Upper lobe of left lung (tissue), 6 donors: ENCODE measurements at regions not wholly inside any gene's neighbourhood (a gene's known extent, or its start where the extent isn't known, plus 50 kb on each side); places are given as distances from the start of the nearest gene placed in this dataset.

Experiments
- ATAC-seq, 2 donors: fragments of 200-7000 bp; cut with Tn5 transposase; one replicate each; pipeline ENCODE4 v1.9.1; 2022; ENCODE audit warnings: mild to moderate bottlenecking in 2 of 2, moderate library complexity in 2 of 2; ENCODE audit not compliant: low FRiP score in 2 of 2
- DNase-seq, 2 donors: peaks; one replicate each; pipeline ENCODE4 v3.0.0-alpha.2; 2019 to 2020
- H3K27ac ChIP-seq, 4 donors: fragments of 200-600 bp; sonication (generic); one replicate each; pipeline ENCODE4 v1.5.1; 2016 to 2019
- H3K27me3 ChIP-seq, 4 donors: fragments of 200-600 bp; sonication (generic); one replicate each; pipeline ENCODE4 v1.5.1; 2017 to 2019
- H3K36me3 ChIP-seq, 4 donors: fragments of 200-600 bp; sonication (generic); one replicate each; pipeline ENCODE4 v1.5.1; 2016 to 2019
- H3K4me1 ChIP-seq, 4 donors: fragments of 200-600 bp; sonication (generic); one replicate each; pipeline ENCODE4 v1.5.1; 2018 to 2019
- H3K4me3 ChIP-seq, 4 donors: fragments of 200-600 bp; sonication (generic); one replicate each; pipeline ENCODE4 v1.5.1; 2017 to 2019; ENCODE audit warnings: mild to moderate bottlenecking in 2 of 4, moderate library complexity in 1 of 4
- H3K9me3 ChIP-seq, 4 donors: fragments of 200-600 bp; sonication (generic); one replicate each; pipeline ENCODE4 v1.5.1; 2018 to 2019
- EP300 ChIP-seq, 4 donors: sonication (generic); formaldehyde crosslinking; IDR thresholded peaks; one replicate each; pipeline ENCODE4 v1.5.1; 2017; ENCODE audit warnings: antibody characterized with exemption in 4 of 4, control low read depth in 2 of 4
- POLR2A ChIP-seq, 4 donors: fragments of 450-650 bp; IDR thresholded peaks; one replicate each; pipeline ENCODE4 v1.5.1; 2016 to 2017; ENCODE audit warnings: antibody characterized with exemption in 4 of 4, mild to moderate bottlenecking in 2 of 4
- POLR2AphosphoS5 ChIP-seq, 2 donors: sonication (generic); formaldehyde crosslinking; IDR thresholded peaks; one replicate each; pipeline ENCODE4 v1.5.1; 2017; ENCODE audit warnings: antibody characterized with exemption in 2 of 2
- WGBS, 2 donors: methylation state at CpG; one replicate each; pipeline ENCODE4 v1.1.5; 2017 to 2018; 5-methylcytosine and 5-hydroxymethylcytosine counted together
- TF ChIP-seq, protein P1 (sequence below), 6 experiments: fragments of 450-650 bp in 4 of 6; fragments of 200-600 bp in 2 of 6; sonication (generic) in 2 of 6; IDR thresholded peaks; one replicate each; pipeline ENCODE4 v1.5.1; 2016 to 2019; ENCODE audit warnings: antibody characterized with exemption in 6 of 6
- donor health status: DM: no; HTN: no; CAD: no; lungs with moderate emphysema.
- donor health status: DM: no; HTN: yes; CAD: no; lungs with severe emphysema.

DNA sequence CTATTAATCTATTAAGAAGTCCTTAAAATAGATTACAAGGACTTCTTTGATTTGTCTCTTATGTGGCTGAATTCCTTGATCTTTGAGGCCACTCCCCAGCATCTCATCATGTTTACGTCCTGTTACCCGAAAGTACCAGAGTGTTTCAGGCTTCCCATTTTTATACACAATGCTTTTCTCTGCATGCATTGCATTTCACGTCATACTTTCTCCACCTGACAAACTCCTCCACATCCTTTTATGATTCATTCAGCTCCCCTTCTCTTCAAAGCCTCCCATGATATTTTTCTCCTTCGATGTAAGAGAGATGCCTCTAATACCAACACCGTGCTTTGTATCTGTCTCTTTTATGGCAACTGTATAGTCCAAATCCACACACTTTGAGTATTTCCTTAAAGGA is 379.0 kb upstream of the CRIM1 start:
- WGBS, 2 donors, result 90 to 92% methylated on average over 5 of the region's 5 CpGs
- Histone ChIP-seq H3K4me1 (peaks cover 0 to 5% (median 0%) of the 10 kb centered on the region in 4 donors), H3K9me3 (no peaks in the 10 kb centered on the region), H3K4me3 (no peak overlapping the region), H3K36me3 (no peaks in the 10 kb centered on the region), H3K27me3 (no peaks in the 10 kb centered on the region), H3K27ac (no peak overlapping the region)
- no peak for TF ChIP-seq POLR2A (IDR thresholded peaks at IDR 0.05)
- TF ChIP-seq EP300 (IDR thresholded peaks at IDR 0.05), result no peak
- TF ChIP-seq POLR2AphosphoS5 (IDR thresholded peaks at IDR 0.05), result no peak
- TF ChIP-seq, protein P1, sequence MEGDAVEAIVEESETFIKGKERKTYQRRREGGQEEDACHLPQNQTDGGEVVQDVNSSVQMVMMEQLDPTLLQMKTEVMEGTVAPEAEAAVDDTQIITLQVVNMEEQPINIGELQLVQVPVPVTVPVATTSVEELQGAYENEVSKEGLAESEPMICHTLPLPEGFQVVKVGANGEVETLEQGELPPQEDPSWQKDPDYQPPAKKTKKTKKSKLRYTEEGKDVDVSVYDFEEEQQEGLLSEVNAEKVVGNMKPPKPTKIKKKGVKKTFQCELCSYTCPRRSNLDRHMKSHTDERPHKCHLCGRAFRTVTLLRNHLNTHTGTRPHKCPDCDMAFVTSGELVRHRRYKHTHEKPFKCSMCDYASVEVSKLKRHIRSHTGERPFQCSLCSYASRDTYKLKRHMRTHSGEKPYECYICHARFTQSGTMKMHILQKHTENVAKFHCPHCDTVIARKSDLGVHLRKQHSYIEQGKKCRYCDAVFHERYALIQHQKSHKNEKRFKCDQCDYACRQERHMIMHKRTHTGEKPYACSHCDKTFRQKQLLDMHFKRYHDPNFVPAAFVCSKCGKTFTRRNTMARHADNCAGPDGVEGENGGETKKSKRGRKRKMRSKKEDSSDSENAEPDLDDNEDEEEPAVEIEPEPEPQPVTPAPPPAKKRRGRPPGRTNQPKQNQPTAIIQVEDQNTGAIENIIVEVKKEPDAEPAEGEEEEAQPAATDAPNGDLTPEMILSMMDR (IDR thresholded peaks at IDR 0.05), result no peak
- DNase-seq (no peak), ATAC-seq (no peak)

- 29 to 38% methylated on average over 4 of the region's 4 CpGs for WGBS, 2 donors
- Histone ChIP-seq H3K27ac (no peak overlapping the region), H3K4me3 (no peak overlapping the region), H3K4me1 (peaks cover 0 to 5% (median 0%) of the 10 kb centered on the region in 4 donors), H3K27me3 (no peaks in the 10 kb centered on the region), H3K9me3 (no peaks in the 10 kb centered on the region), H3K36me3 (no peaks in the 10 kb centered on the region)
- ATAC-seq (no peak), DNase-seq (no peak)
- TF ChIP-seq POLR2AphosphoS5 (IDR thresholded peaks at IDR 0.05) (no peak), EP300 (IDR thresholded peaks at IDR 0.05) (no peak), POLR2A (IDR thresholded peaks at IDR 0.05) (no peak)
- TF ChIP-seq, protein P1 (IDR thresholded peaks at IDR 0.05), result no peak
Observed at GRCh38 chr2:35973737-35974132, 381.8 kb upstream of the CRIM1 start.

- Histone ChIP-seq H3K4me3 (no peak overlapping the region), H3K9me3 (no peaks in the 10 kb centered on the region), H3K36me3 (no peaks in the 10 kb centered on the region), H3K27ac (no peak overlapping the region), H3K27me3 (no peaks in the 10 kb centered on the region), H3K4me1 (peaks cover 0 to 5% (median 0%) of the 10 kb centered on the region in 4 donors)
- TF ChIP-seq POLR2AphosphoS5 (IDR thresholded peaks at IDR 0.05), result no peak
- TF ChIP-seq, protein P1 (IDR thresholded peaks at IDR 0.05), result peak in 4 of 6 experiments; percentile 20 to 36 (median 27)
- ATAC-seq (no peak), DNase-seq (no peak)
- 22 to 25% methylated on average over 1 of the region's 1 CpG for WGBS, 2 donors
Observed at GRCh38 chr2:35973132-35973736, 382.3 kb upstream of the CRIM1 start.

DNA sequence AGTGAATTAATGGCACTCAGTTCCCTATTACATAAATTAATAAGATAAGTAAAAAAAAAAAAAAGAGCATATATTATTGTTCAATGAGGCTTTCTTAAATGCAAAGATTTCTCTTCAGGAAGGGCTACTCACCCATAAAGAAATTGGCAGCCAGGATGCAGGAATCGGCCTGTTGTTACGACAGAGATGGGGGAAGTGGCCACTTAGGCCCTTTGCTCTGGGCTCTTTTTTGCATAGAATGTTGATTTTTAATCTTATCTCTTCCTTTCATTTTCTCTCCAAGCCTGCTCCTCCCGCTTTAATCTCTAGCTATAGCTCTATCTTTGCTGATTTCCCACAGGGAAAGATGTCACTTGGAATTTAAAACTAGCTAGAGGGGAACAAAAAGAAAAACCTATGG is 391.8 kb upstream of the CRIM1 start:
- ATAC-seq (no peak), DNase-seq (no peak)
- H3K36me3 ChIP-seq, result no peaks in the 10 kb centered on the region
- WGBS, 2 donors, result 54 to 63% methylated on average over 3 of the region's 3 CpGs
- H3K27ac ChIP-seq, result no peak overlapping the region
- H3K4me3 ChIP-seq, result no peak overlapping the region
- H3K4me1 ChIP-seq, result no peaks in the 10 kb centered on the region
- H3K9me3 ChIP-seq, result peaks cover 0 to 8% (median 0%) of the 10 kb centered on the region in 4 donors
- TF ChIP-seq POLR2A (IDR thresholded peaks at IDR 0.05) (no peak), POLR2AphosphoS5 (IDR thresholded peaks at IDR 0.05) (no peak)
- TF ChIP-seq, protein P1 (IDR thresholded peaks at IDR 0.05), result no peak
- no peaks in the 10 kb centered on the region for H3K27me3 ChIP-seq

GRCh38 chr2:35963357-35963756 is 392.2 kb upstream of the CRIM1 start:
- no peaks in the 10 kb centered on the region for H3K36me3 ChIP-seq
- H3K27me3 ChIP-seq, result no peaks in the 10 kb centered on the region
- no peak overlapping the region for H3K4me3 ChIP-seq
- ATAC-seq, result no peak
- WGBS, 2 donors, result 87 to 92% methylated on average over 2 of the region's 2 CpGs
- TF ChIP-seq POLR2A (IDR thresholded peaks at IDR 0.05) (no peak), EP300 (IDR thresholded peaks at IDR 0.05) (no peak), POLR2AphosphoS5 (IDR thresholded peaks at IDR 0.05) (no peak)
- TF ChIP-seq, protein P1 (IDR thresholded peaks at IDR 0.05), result no peak
- H3K27ac ChIP-seq, result no peak overlapping the region
- peaks cover 0 to 8% (median 0%) of the 10 kb centered on the region in 4 donors for H3K9me3 ChIP-seq
- no peaks in the 10 kb centered on the region for H3K4me1 ChIP-seq
- no peak for DNase-seq
